AG04450 (cell line): ENCODE measurements at regions not wholly inside any gene's neighbourhood (a gene's known extent, or its start where the extent isn't known, plus 50 kb on each side); places are given as distances from the start of the nearest gene placed in this dataset.

Experiments
- CTCF ChIA-PET: fragments of 300-600, 350-600 bp; formaldehyde crosslinking; extraction: SDS; loops from one replicate; lab custom pipeline; 2022; ENCODE audit warnings: antibody characterized with exemption, inconsistent platforms; lab: Charles Lee
- POLR2A ChIA-PET: fragments of 350-600 bp; formaldehyde crosslinking; extraction: SDS; loops from one replicate; lab custom pipeline; 2021; ENCODE audit warnings: antibody characterized with exemption, inconsistent platforms; lab: Yijun Ruan, JAX
- DNase-seq: peaks from one replicate; pipeline ENCODE4 v3.0.0-alpha.2; 2011; ENCODE audit warnings: low read depth, low spot score
- H3K27ac ChIP-seq: one replicate; pipeline ENCODE4 v1.5.1; 2012; ENCODE audit warnings: low read depth, low read length, control low read depth
- H3K27me3 ChIP-seq: one replicate; pipeline ENCODE4 v1.6.0; 2012; ENCODE audit warnings: low read length; ENCODE audit not compliant: control insufficient read depth, insufficient read depth
- H3K4me3 ChIP-seq: 2 replicates; pipeline ENCODE4 v1.5.1; 2011; ENCODE audit warnings: mild to moderate bottlenecking, low read depth, low read length, control low read depth
- H3K9me3 ChIP-seq: 2 replicates; pipeline ENCODE4 v1.5.1; 2012; ENCODE audit warnings: low read length; ENCODE audit not compliant: control insufficient read depth, insufficient read depth
- TF ChIP-seq, protein P1 (sequence below): IDR thresholded peaks from 2 replicates; pipeline ENCODE4 v1.5.1; 2011; ENCODE audit warnings: low read depth, low read length, control low read depth, inconsistent platforms

DNA sequence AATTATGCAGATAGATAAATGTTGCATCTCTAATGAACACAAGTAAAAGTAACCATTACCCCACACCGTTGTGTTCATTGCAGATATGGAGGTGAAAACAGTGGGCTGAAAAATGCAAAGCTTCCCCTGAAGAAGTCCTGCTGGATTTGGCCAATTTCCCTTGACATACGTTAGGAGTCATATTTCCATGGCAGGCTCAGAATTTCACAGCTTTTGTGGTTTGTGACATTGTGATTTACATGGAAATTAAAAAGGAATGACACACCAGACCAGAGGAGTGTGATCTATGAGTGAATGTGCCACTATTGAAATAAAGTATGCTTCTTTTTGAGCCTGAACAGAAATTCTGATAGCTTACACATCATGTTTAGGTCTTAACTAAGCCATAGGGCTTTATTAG is 221.1 kb upstream of the TMTC4 start:
- TF ChIP-seq, protein P1, sequence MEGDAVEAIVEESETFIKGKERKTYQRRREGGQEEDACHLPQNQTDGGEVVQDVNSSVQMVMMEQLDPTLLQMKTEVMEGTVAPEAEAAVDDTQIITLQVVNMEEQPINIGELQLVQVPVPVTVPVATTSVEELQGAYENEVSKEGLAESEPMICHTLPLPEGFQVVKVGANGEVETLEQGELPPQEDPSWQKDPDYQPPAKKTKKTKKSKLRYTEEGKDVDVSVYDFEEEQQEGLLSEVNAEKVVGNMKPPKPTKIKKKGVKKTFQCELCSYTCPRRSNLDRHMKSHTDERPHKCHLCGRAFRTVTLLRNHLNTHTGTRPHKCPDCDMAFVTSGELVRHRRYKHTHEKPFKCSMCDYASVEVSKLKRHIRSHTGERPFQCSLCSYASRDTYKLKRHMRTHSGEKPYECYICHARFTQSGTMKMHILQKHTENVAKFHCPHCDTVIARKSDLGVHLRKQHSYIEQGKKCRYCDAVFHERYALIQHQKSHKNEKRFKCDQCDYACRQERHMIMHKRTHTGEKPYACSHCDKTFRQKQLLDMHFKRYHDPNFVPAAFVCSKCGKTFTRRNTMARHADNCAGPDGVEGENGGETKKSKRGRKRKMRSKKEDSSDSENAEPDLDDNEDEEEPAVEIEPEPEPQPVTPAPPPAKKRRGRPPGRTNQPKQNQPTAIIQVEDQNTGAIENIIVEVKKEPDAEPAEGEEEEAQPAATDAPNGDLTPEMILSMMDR: no peak
- no peak for DNase-seq
- Histone ChIP-seq H3K9me3 (no peaks in the 10 kb centered on the region), H3K27me3 (no peaks in the 10 kb centered on the region), H3K27ac (no peak overlapping the region), H3K4me3 (no peak overlapping the region)
- CTCF ChIA-PET: no interaction called here
- POLR2A ChIA-PET: no interaction called here

DNA sequence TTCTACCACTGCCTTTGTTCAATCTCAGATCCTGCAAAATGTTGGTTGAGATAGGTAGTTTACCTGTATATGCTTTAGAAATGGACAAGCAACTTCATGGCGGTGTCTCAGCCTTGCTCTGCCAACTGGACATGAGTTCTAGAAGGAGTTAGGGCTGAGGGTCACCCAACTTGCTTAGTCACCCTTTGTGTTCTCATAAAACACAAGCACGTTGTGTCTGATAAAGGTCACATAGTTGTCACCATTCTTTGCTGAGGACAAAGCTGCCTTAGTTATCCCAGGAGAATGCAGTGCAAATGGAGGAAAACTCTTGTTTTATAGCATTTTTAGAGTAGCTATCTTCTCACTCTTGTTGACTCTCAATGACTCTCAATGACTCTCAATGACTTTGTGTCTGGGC is 218.4 kb upstream of the TMTC4 start:
- Histone ChIP-seq H3K9me3 (no peaks in the 10 kb centered on the region), H3K27ac (no peak overlapping the region), H3K4me3 (no peak overlapping the region), H3K27me3 (no peaks in the 10 kb centered on the region)
- TF ChIP-seq, protein P1: no peak
- ChIA-PET CTCF (no interaction called here), POLR2A (interaction anchor here (0.6 kb wide), 1 partner anchor 219 kb away, joined by 3 read pairs; the partner anchor contains the start of gene TMTC4)
- no peak for DNase-seq

DNA sequence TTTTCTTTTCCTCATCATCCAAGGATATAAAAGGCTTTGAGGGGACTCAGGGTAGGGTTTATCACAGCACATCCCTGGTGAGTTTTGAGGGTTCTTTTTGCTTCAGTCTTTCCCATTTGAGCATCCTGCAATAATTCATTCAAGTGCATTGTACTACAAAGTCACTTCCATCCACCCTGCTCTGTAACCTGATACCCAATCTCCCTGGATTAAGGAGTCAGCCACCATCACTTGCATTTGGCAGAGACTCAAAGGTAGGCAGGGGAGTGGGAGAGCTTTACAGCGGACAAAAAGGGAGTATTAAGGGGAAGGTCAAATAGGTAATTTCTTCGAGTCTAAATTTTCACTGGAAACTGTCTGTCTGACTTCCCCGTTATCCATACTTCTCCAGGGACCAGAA is 216.1 kb upstream of the TMTC4 start:
- Histone ChIP-seq H3K4me3 (no peak overlapping the region), H3K9me3 (no peaks in the 10 kb centered on the region), H3K27ac (no peak overlapping the region), H3K27me3 (no peaks in the 10 kb centered on the region)
- DNase-seq: no peak
- TF ChIP-seq, protein P1: no peak
- ChIA-PET POLR2A (no interaction called here), CTCF (no interaction called here)

DNA sequence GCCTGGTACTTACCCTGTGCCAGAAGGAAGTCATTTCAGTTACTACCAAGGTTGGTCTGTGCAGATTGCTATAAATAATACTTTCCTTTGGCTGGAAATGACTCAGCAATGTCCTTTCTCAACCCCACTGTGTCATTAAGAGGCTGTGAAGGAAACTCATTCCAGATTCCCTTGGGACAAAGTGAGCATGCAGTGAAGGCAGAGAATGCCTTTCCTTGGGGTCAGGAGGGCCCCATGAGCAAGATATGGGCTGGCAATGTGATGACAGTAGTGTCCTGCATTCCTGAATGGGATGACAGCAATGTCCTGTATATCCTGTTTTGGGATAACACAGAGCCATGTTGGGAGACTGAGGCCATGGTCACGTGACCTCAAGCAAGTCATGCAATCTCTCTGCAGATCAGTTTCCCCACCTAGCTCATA is 213.1 kb upstream of the TMTC4 start:
- TF ChIP-seq, protein P1: no peak
- CTCF ChIA-PET: interaction anchor here (1.2 kb wide), 1 partner anchor 165 kb away, joined by 3 read pairs; no protein-coding TSS in a partner anchor

DNA sequence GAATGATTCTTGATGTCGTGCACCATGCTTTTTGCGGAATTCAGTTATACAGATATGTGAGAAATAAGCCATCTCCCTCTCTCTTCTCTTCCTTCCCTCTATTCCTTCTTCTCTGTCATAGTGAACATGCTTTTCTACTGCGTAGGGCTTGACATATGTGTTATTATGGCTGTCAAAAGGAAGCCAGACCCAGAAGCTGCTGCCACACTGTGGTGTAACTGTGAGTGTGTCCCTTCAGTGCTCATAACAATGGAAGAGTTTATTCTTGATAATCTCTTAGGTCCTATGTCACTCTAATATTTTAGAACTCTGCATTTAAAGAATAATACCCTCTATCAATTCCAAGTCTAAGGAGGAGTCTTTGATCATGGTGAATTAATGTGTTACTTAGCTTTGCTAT is 208.9 kb upstream of the TMTC4 start:
- H3K27ac ChIP-seq: no peak overlapping the region
- H3K27me3 ChIP-seq: no peaks in the 10 kb centered on the region
- no peak for DNase-seq
- TF ChIP-seq, protein P1: no peak
- POLR2A ChIA-PET: no interaction called here
- no peaks in the 10 kb centered on the region for H3K9me3 ChIP-seq
- H3K4me3 ChIP-seq: no peak overlapping the region
- CTCF ChIA-PET: no interaction called here

More for the DNA sequence above, 213.1 kb upstream of the TMTC4 start:
- no peak overlapping the region for H3K4me3 ChIP-seq
- H3K9me3 ChIP-seq: no peaks in the 10 kb centered on the region
- POLR2A ChIA-PET: no interaction called here
- no peaks in the 10 kb centered on the region for H3K27me3 ChIP-seq
- DNase-seq: no peak
- H3K27ac ChIP-seq: no peak overlapping the region
